Head of caudate nucleus (tissue), 42 donors: ENCODE measurements at regions not wholly inside any gene's neighbourhood (a gene's known extent, or its start where the extent isn't known, plus 50 kb on each side); places are given as distances from the start of the nearest gene placed in this dataset.
A peak's percentile ranks its signal among the peaks of the same experiment; 100 is the strongest.
"Not testable (repeated sequence)": the region's sequence is repeated elsewhere in the genome, so short reads cannot be mapped to it uniquely, and the experiment has no call there.

Experiments used
- DNase-seq, 42 donors: peaks; one replicate each; pipeline versions ENCODE4 v3.0.0 to v3.0.0-alpha.2; 2020 to 2021; ENCODE audit warnings: mixed read lengths in 7 of 42
- intact Hi-C: fragments of 100-400 bp; cut with DNase I; formaldehyde crosslinking; loops from one replicate; pipeline ENCODE4 v1.15.0; 2022

GRCh38 chr6:137681445-137682009, 185.5 kb upstream of the TNFAIP3 start:
- intact Hi-C loops: no loop called here
- DNase-seq: no peak

- DNase-seq, intact Hi-C loops: not testable (repeated sequence)
Observed at GRCh38 chr6:137682658-137683057, 184.4 kb upstream of the TNFAIP3 start.

GRCh38 chr6:137683916-137684315, 183.1 kb upstream of the TNFAIP3 start:
- DNase-seq: no peak
- intact Hi-C loops: no loop called here

- intact Hi-C loops: no loop called here
- no peak for DNase-seq
Observed at GRCh38 chr6:137685798-137686375, 181.2 kb upstream of the TNFAIP3 start.

GRCh38 chr6:137687818-137688217, 179.2 kb upstream of the TNFAIP3 start:
- intact Hi-C loops: no loop called here
- no peak for DNase-seq

- DNase-seq: no peak
- intact Hi-C loops: no loop called here
Observed at GRCh38 chr6:137688230-137688971, 178.7 kb upstream of the TNFAIP3 start.

GRCh38 chr6:137689377-137689776, 177.7 kb upstream of the TNFAIP3 start:
- intact Hi-C loops: no loop called here
- DNase-seq: no peak

GRCh38 chr6:137690034-137690433, 177.0 kb upstream of the TNFAIP3 start:
- intact Hi-C loops: no loop called here
- DNase-seq: no peak

- no peak for DNase-seq
- intact Hi-C loops: no loop called here
Observed at GRCh38 chr6:137690721-137691120, 176.3 kb upstream of the TNFAIP3 start.

- DNase-seq: no peak
- intact Hi-C loops: no loop called here
Observed at GRCh38 chr6:137692308-137692707, 174.8 kb upstream of the TNFAIP3 start.

GRCh38 chr6:137692806-137693205, 174.3 kb upstream of the TNFAIP3 start:
- intact Hi-C loops: no loop called here

GRCh38 chr6:137693711-137694110, 173.3 kb upstream of the TNFAIP3 start:
- DNase-seq: no peak
- intact Hi-C loops: no loop called here

More at GRCh38 chr6:137692806-137693205, 174.3 kb upstream of the TNFAIP3 start:
- DNase-seq: no peak

- intact Hi-C loops: no loop called here
- no peak for DNase-seq
Observed at GRCh38 chr6:137696765-137697164, 170.3 kb upstream of the TNFAIP3 start.

GRCh38 chr6:137697267-137697938, 169.7 kb upstream of the TNFAIP3 start:
- DNase-seq: no peak
- intact Hi-C loops: no loop called here

- intact Hi-C loops: no loop called here
- peak in 19 of 42 donors; percentile 9 to 49 (median 26) for DNase-seq
Observed at GRCh38 chr6:137698636-137699030, 168.4 kb upstream of the TNFAIP3 start.

- intact Hi-C loops: no loop called here
- peak in 3 of 42 donors; percentile 13 to 45 (median 20) for DNase-seq
Observed at GRCh38 chr6:137699031-137699683, 167.9 kb upstream of the TNFAIP3 start.

GRCh38 chr6:137700161-137700560, 166.9 kb upstream of the TNFAIP3 start:
- DNase-seq: no peak
- intact Hi-C loops: no loop called here

- no peak for DNase-seq
- intact Hi-C loops: no loop called here
Observed at GRCh38 chr6:137700751-137701477, 166.1 kb upstream of the TNFAIP3 start.

- intact Hi-C loops: no loop called here
- DNase-seq: no peak
Observed at GRCh38 chr6:137701942-137702341, 165.1 kb upstream of the TNFAIP3 start.
